HUES48 (cell line): ENCODE measurements at regions not wholly inside any gene's neighbourhood (a gene's known extent, or its start where the extent isn't known, plus 50 kb on each side); places are given as distances from the start of the nearest gene placed in this dataset.
"Not testable (repeated sequence)": the region's sequence is repeated elsewhere in the genome, so short reads cannot be mapped to it uniquely, and the experiment has no call there.

ENCODE experiments used
- H3K27ac ChIP-seq: one replicate; pipeline ENCODE4 v1.7.0; 2013; ENCODE audit warnings: low read depth, low read length, inconsistent platforms
- H3K27me3 ChIP-seq: 2 replicates; pipeline ENCODE4 v1.6.1; 2013; ENCODE audit warnings: mild to moderate bottlenecking, low read length; ENCODE audit not compliant: control insufficient read depth, insufficient read depth
- H3K36me3 ChIP-seq: 2 replicates; pipeline ENCODE4 v1.6.1; 2013; ENCODE audit warnings: low read length; ENCODE audit not compliant: control insufficient read depth, insufficient read depth
- H3K4me1 ChIP-seq: 2 replicates; pipeline ENCODE4 v1.6.1; 2013; ENCODE audit warnings: mild to moderate bottlenecking, low read length; ENCODE audit not compliant: control insufficient read depth, insufficient read depth
- H3K4me3 ChIP-seq: 2 replicates; pipeline ENCODE4 v1.5.1; 2013; ENCODE audit warnings: mild to moderate bottlenecking, low read depth, low read length
- H3K9ac ChIP-seq: 2 replicates; pipeline ENCODE4 v1.6.1; 2013; ENCODE audit warnings: mild to moderate bottlenecking, low read depth, low read length, moderate library complexity
- H3K9me3 ChIP-seq: 2 replicates; pipeline ENCODE4 v1.6.1; 2013; ENCODE audit warnings: low read length; ENCODE audit not compliant: control insufficient read depth, insufficient read depth

- Histone ChIP-seq H3K27me3 (no peaks in the 10 kb centered on the region), H3K36me3 (no peaks in the 10 kb centered on the region), H3K27ac (no peak overlapping the region), H3K9me3 (no peaks in the 10 kb centered on the region; the same call in 1 of the 2 replicates), H3K4me1 (peaks cover 24% of the 10 kb centered on the region), H3K9ac (no peak overlapping the region), H3K4me3 (peak overlapping the region; percentile 0; the same call in 1 of the 2 replicates)
Observed at GRCh38 chr1:31485166-31485565, 72.2 kb downstream of the SERINC2 start.

DNA sequence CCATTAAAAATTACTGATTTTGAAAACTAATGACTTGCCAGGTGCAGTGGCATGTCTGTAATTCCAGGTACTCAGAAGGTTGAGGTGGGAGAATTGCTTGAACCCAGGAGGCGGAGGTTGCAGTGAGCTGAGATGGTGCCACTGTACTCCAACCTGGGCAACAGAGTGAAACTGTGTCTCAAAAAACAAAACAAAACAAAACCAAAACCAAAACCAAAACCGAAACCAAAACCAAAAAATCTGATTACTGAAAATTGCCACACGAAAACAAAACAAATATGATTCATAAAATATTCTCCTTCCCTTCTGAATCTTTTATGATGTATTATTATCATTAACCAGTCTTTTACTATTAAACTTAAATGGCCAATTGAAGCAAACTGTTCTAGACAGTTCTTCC is 74.1 kb downstream of the SERINC2 start:
- Histone ChIP-seq H3K27ac (no peak overlapping the region), H3K9ac (no peak overlapping the region)

DNA sequence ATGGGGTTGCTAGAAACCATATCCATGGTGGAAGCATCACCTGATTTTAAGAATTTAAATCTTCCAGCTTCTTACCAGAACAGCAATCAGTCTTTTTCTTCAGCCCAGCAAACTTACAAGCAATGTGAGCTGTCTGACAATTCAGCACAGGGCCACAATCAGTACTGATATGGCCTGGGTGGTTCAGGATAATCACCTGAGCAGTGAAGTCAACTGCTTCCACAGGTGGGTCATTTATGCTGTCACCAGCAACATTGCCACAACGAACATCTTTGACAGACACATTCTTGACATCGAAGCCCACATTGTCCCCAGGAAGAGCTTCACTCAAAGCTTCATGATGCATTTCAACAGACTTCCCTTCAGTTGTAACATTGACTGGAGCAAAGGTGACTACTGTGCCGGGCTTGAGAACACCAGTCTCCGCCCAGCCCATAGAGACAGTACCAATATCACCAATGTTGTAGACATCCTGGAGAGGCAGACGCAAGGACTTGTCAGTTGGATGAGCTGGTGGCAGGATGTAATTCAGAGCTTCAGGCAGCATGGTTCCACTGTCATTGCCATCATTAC is 74.8 kb downstream of the SERINC2 start:
- Histone ChIP-seq H3K27me3 (no peaks in the 10 kb centered on the region), H3K9ac (no peak overlapping the region), H3K36me3 (no peaks in the 10 kb centered on the region), H3K4me1 (peaks cover 24% of the 10 kb centered on the region), H3K27ac (no peak overlapping the region), H3K4me3 (no peak overlapping the region), H3K9me3 (no peaks in the 10 kb centered on the region)

More for the DNA sequence above, 74.1 kb downstream of the SERINC2 start:
- Histone ChIP-seq H3K36me3 (no peaks in the 10 kb centered on the region), H3K9me3 (no peaks in the 10 kb centered on the region; the same call in 1 of the 2 replicates), H3K4me1 (peaks cover 24% of the 10 kb centered on the region), H3K27me3 (no peaks in the 10 kb centered on the region), H3K4me3 (no peak overlapping the region)

DNA sequence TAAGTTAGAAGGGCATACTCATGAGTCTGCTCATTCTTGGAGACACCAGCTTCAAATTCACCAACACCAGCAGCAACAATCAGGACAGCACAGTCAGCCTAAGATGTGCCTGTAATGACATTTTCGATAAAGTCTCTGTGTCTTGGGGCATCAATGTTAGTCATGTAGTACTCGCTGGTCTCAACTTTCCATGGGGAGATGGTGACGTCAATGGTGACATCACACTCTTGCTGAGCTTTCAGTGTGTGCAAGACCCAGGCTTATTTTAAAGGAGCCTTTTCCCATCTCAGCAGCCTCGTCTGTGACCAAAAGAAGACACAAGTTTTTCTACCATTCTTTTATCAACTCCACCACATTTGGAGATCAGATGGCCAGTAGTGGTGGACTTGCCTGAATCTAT is 75.5 kb downstream of the SERINC2 start:
- Histone ChIP-seq H3K9me3 (no peaks in the 10 kb centered on the region), H3K4me3 (no peak overlapping the region), H3K27me3 (no peaks in the 10 kb centered on the region), H3K36me3 (no peaks in the 10 kb centered on the region), H3K27ac (no peak overlapping the region), H3K4me1 (peaks cover 21% of the 10 kb centered on the region), H3K9ac (no peak overlapping the region)

DNA sequence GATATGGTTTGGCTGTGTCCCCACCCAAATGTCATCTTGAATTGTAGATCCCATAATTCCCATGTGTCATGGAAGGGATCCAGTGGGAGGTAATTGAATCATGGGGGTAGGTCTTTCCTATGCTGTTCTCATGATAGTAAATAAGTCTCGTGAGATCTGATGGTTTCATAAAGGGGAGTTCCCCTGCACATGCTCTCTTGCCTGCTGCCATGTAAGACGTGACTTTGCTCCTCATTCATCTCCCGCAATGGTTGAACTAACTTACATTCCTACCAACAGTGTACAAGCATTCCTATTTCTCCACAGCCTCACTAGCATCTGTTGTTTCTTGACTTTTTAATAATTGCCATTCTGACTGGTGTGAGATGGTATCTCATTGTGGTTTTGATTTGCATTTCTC is 76.6 kb downstream of the SERINC2 start:
- not testable (repeated sequence) for H3K27me3 ChIP-seq, H3K9ac ChIP-seq, H3K27ac ChIP-seq, H3K4me3 ChIP-seq, H3K9me3 ChIP-seq, H3K36me3 ChIP-seq
- peaks cover 14% of the 10 kb centered on the region for H3K4me1 ChIP-seq

DNA sequence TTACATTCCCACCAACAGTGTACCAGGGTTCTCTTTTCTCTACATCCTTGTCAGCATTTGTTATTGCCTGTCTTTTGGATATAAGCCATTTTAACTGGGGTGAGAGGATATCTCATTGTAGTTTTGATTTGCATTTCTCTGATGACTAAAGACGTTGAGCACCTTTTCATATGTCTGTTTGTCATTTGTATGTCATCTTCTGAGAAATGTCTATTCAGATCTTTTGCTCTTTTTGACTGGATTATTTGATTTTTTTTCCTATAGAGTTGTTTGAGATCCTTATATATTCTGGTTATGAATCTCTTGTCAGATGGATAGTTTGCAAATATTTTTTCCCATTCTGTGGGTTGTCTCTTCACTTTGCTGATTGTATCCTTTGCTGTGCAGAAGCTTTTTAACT is 77.6 kb downstream of the SERINC2 start:
- not testable (repeated sequence) for H3K4me1 ChIP-seq, H3K4me3 ChIP-seq, H3K9ac ChIP-seq, H3K36me3 ChIP-seq, H3K27me3 ChIP-seq, H3K27ac ChIP-seq, H3K9me3 ChIP-seq

GRCh38 chr1:31495351-31495750 is 81.0 kb upstream of the TINAGL1 start:
- not testable (repeated sequence) for H3K27me3 ChIP-seq, H3K9ac ChIP-seq, H3K4me1 ChIP-seq, H3K36me3 ChIP-seq, H3K9me3 ChIP-seq, H3K27ac ChIP-seq, H3K4me3 ChIP-seq

- H3K4me1 ChIP-seq, H3K27ac ChIP-seq, H3K4me3 ChIP-seq, H3K36me3 ChIP-seq, H3K9ac ChIP-seq, H3K9me3 ChIP-seq, H3K27me3 ChIP-seq: not testable (repeated sequence)
Observed at GRCh38 chr1:31495770-31496169, 80.5 kb upstream of the TINAGL1 start.

DNA sequence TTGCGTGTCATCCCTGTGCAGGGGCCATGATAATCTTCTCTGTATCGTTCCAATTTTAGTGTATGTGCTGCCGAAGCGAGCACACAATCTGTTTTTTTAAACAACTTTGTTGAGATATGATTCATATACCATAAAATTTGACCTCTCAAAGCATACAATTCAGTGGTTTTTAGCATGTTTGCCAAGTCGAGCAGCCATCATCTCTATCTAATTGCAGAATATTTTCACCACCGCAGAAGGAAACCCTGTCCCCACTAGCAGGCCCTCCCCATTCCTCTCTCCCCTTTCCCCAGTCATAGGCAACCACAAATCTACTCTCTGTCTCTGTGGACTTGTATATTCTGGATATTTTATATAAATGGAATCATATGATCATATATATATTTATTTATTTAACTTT is 78.7 kb upstream of the TINAGL1 start:
- Histone ChIP-seq H3K36me3 (no peaks in the 10 kb centered on the region), H3K4me1 (peaks cover 2% of the 10 kb centered on the region), H3K27ac (no peak overlapping the region), H3K9ac (no peak overlapping the region), H3K27me3 (0 out of 2 replicates have a peak, but pooled peaks cover 4% of the 10 kb centered on the region), H3K4me3 (no peak overlapping the region), H3K9me3 (no peaks in the 10 kb centered on the region)

DNA sequence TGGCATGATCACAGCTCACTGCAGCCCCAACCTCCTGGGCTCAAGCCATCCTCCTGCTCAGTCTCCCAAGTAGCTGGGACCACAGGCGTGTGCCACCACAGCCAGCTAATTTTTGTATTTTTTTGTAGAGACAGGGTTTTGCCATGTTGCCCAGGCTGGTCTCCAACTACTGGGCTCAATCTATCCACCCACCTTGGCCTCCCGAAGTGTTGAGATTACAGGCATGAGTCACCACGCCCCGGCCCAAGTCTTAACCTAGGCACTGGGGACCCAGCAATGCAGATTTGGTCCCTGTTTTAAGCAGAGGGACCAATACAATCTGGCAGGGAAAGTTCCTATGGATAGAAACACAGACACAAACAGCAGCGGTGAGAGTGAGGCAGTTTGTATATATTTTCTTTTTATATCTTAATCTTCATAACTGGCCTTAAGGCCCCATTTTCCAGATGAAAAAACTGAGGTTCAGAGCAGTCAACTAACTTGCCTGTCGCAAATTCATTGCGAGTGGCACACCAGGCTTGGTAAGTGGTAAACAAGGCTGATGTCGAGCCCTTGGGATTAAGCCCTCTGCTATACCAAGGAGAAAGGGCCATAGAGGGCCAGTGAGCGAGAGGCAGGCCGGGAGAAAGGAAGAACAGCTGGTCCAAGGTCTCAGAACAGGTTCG is 77.8 kb upstream of the TINAGL1 start:
- H3K9ac ChIP-seq = no peak overlapping the region
- no peak overlapping the region for H3K4me3 ChIP-seq
- peaks cover 11% of the 10 kb centered on the region for H3K4me1 ChIP-seq
- peak overlapping the region; percentile 22 for H3K27ac ChIP-seq
- H3K9me3 ChIP-seq = no peaks in the 10 kb centered on the region
- no peaks in the 10 kb centered on the region for H3K36me3 ChIP-seq
- 0 out of 2 replicates have a peak, but pooled peaks cover 4% of the 10 kb centered on the region for H3K27me3 ChIP-seq

DNA sequence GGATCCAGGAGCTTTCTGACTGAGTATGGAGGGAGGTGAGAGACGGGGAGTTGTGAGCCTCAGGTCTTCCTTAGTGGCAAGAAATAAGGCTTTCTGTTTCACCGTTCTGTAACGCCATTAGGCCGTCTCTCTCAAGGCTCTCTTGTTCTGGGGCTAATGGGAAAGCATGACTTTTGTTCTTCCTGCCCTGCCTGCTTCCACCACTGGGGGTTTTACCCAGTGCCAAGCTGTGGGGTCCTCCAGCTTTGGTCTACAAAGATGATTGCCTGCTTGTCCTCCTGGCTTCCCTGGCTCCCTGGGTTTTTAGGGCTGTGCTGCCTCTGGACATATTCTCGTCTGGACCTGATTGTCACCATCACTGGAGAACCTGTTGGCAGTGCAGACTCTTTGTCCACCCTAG is 74.8 kb upstream of the TINAGL1 start:
- 0 out of 2 replicates have a peak, but pooled peaks cover 4% of the 10 kb centered on the region for H3K27me3 ChIP-seq
- no peak overlapping the region for H3K27ac ChIP-seq
- H3K9me3 ChIP-seq = no peaks in the 10 kb centered on the region
- peaks cover 18% of the 10 kb centered on the region for H3K4me1 ChIP-seq
- no peak overlapping the region for H3K4me3 ChIP-seq
- no peaks in the 10 kb centered on the region for H3K36me3 ChIP-seq
- no peak overlapping the region for H3K9ac ChIP-seq
